Common myeloid progenitor, CD34-positive (primary cell): ENCODE measurements at regions not wholly inside any gene's neighbourhood (a gene's known extent, or its start where the extent isn't known, plus 50 kb on each side); places are given as distances from the start of the nearest gene placed in this dataset.

Experiments
- CTCF ChIA-PET: fragments of 350-600 bp; sonication (Branson Sonifier 250); formaldehyde crosslinking; loops from one replicate; lab custom pipeline; 2021; ENCODE audit warnings: antibody characterized with exemption; lab: Charles Lee
- POLR2A ChIA-PET: fragments of 350-600 bp; sonication (Branson Sonifier 250); formaldehyde crosslinking; loops from one replicate; lab custom pipeline; 2021; ENCODE audit warnings: antibody characterized with exemption; lab: Charles Lee
- DNase-seq, 3 donors: peaks; one replicate each; pipeline versions ENCODE4 v3.0.0 to v3.0.0-alpha.2; 2013
- H3K27ac ChIP-seq, 2 experiments: 1 replicate in 1 of 2; 2 replicates in 1 of 2; pipeline ENCODE4 v1.7.0; 2013; ENCODE audit warnings: inconsistent platforms in 2 of 2, low read length in 2 of 2, mild to moderate bottlenecking in 2 of 2, low read depth in 1 of 2, moderate library complexity in 1 of 2; ENCODE audit not compliant: severe bottlenecking in 2 of 2, insufficient read depth in 1 of 2, poor library complexity in 1 of 2
- H3K27me3 ChIP-seq, 5 experiments: replicated peaks in 2 of 5; 1 replicate in 3 of 5; 2 replicates in 2 of 5; pipeline versions ENCODE4 v1.6.1 to v1.7.0; 2013; ENCODE audit warnings: low read length in 4 of 5, mild to moderate bottlenecking in 2 of 5, moderate library complexity in 2 of 5, inconsistent platforms in 1 of 5; ENCODE audit not compliant: insufficient read depth in 5 of 5, control insufficient read depth in 4 of 5
- H3K36me3 ChIP-seq, 4 experiments: 1 replicate in 2 of 4; 2 replicates in 2 of 4; pipeline versions ENCODE4 v1.6.1 to v1.7.0; 2013; ENCODE audit warnings: low read length in 3 of 4, control low read depth in 1 of 4, mild to moderate bottlenecking in 1 of 4; ENCODE audit not compliant: control insufficient read depth in 4 of 4, insufficient read depth in 4 of 4
- H3K4me1 ChIP-seq, 4 experiments: 1 replicate in 3 of 4; 2 replicates in 1 of 4; pipeline versions ENCODE4 v1.6.1 to v1.7.1; 2013; ENCODE audit warnings: low read length in 3 of 4, mild to moderate bottlenecking in 3 of 4, control low read depth in 1 of 4, inconsistent platforms in 1 of 4, moderate library complexity in 1 of 4; ENCODE audit not compliant: control insufficient read depth in 4 of 4, insufficient read depth in 4 of 4; ENCODE audit errors: control extremely low read depth in 1 of 4
- H3K4me3 ChIP-seq, 7 experiments: 1 replicate in 4 of 7; 2 replicates in 3 of 7; pipeline versions ENCODE4 v1.5.1 to v1.7.0; 2013; ENCODE audit warnings: mild to moderate bottlenecking in 7 of 7, low read length in 6 of 7, moderate library complexity in 6 of 7, inconsistent platforms in 2 of 7, low read depth in 2 of 7, control low read depth in 1 of 7; ENCODE audit not compliant: insufficient read depth in 4 of 7, control insufficient read depth in 1 of 7; ENCODE audit errors: extremely low read depth in 1 of 7
- H3K9me3 ChIP-seq, 5 experiments: 1 replicate in 4 of 5; 2 replicates in 1 of 5; pipeline versions ENCODE4 v1.6.1 to v1.7.1; 2013; ENCODE audit warnings: low read length in 4 of 5, mild to moderate bottlenecking in 2 of 5, inconsistent platforms in 1 of 5, low read depth in 1 of 5, moderate library complexity in 1 of 5; ENCODE audit not compliant: control insufficient read depth in 4 of 5, insufficient read depth in 2 of 5; ENCODE audit errors: control extremely low read depth in 1 of 5
- WGBS: methylation state at CpG from one replicate; pipeline ENCODE4 v1.1.5; 2013; ENCODE audit not compliant: insufficient coverage; 5-methylcytosine and 5-hydroxymethylcytosine counted together

- Histone ChIP-seq H3K9me3 (peaks cover 0 to 10% (median 1%) of the 10 kb centered on the region in 5 experiments), H3K27ac (no peak overlapping the region), H3K27me3 (no peaks in the 10 kb centered on the region), H3K4me1 (peaks cover 0 to 35% (median 16%) of the 10 kb centered on the region in 4 experiments), H3K4me3 (no peak overlapping the region), H3K36me3 (no peaks in the 10 kb centered on the region)
- no peak for DNase-seq
- ChIA-PET POLR2A (no interaction called here), CTCF (interaction anchor here (1.2 to 3.9 kb wide), 4 partner anchors 8 to 110 kb away, joined by 3 to 17 read pairs (median 8); no protein-coding TSS in a partner anchor)
These were observed 112.2 kb downstream of the ZFP36L2 start for GRCh38 chr2:43114210-43114609.

- Histone ChIP-seq H3K9me3 (no peaks in the 10 kb centered on the region), H3K36me3 (no peaks in the 10 kb centered on the region), H3K27me3 (no peaks in the 10 kb centered on the region), H3K27ac (no peak overlapping the region), H3K4me3 (no peak overlapping the region), H3K4me1 (peaks cover 6 to 57% (median 31%) of the 10 kb centered on the region in 4 experiments)
- CTCF ChIA-PET = interaction anchor here (2.3 to 3.9 kb wide), 3 partner anchors 10 to 17 kb away, joined by 9 to 17 read pairs (median 12); no protein-coding TSS in a partner anchor
- DNase-seq = no peak
- WGBS = 78% methylated on average over 7 of the region's 7 CpGs
- POLR2A ChIA-PET = no interaction called here
These were observed 114.4 kb downstream of the ZFP36L2 start for GRCh38 chr2:43111788-43112554.

GRCh38 chr2:43110442-43110871 is 115.9 kb downstream of the ZFP36L2 start:
- Histone ChIP-seq H3K27ac (no peak overlapping the region), H3K27me3 (no peaks in the 10 kb centered on the region), H3K4me1 (peaks cover 15 to 72% (median 47%) of the 10 kb centered on the region in 4 experiments), H3K4me3 (no peak overlapping the region), H3K36me3 (no peaks in the 10 kb centered on the region), H3K9me3 (no peaks in the 10 kb centered on the region)
- 96% methylated on average over 9 of the region's 10 CpGs for WGBS
- CTCF ChIA-PET = interaction anchor here (0.9 to 1.8 kb wide), 3 partner anchors 9 to 136 kb away, joined by 3 to 7 read pairs (median 3); no protein-coding TSS in a partner anchor
- DNase-seq = no peak
- POLR2A ChIA-PET = no interaction called here

GRCh38 chr2:43109261-43109743 is 117.1 kb downstream of the ZFP36L2 start:
- CTCF ChIA-PET = interaction anchor here (0.9 to 1.5 kb wide), 4 partner anchors 16 to 114 kb away, joined by 3 to 4 read pairs (median 4); no protein-coding TSS in a partner anchor
- H3K4me3 ChIP-seq = no peak overlapping the region
- H3K36me3 ChIP-seq = no peaks in the 10 kb centered on the region
- DNase-seq = no peak
- H3K27me3 ChIP-seq = no peaks in the 10 kb centered on the region
- WGBS = 50% methylated on average over 1 of the region's 2 CpGs
- POLR2A ChIA-PET = no interaction called here
- no peak overlapping the region for H3K27ac ChIP-seq
- H3K4me1 ChIP-seq = peaks cover 17 to 75% (median 50%) of the 10 kb centered on the region in 4 experiments
- H3K9me3 ChIP-seq = no peaks in the 10 kb centered on the region

- ChIA-PET POLR2A (interaction anchor here (1.0 kb wide), 1 partner anchor 119 kb away, joined by 5 read pairs; no protein-coding TSS in a partner anchor), CTCF (interaction anchor here (1.0 to 1.5 kb wide), 3 partner anchors 21 to 82 kb away, joined by 3 to 4 read pairs (median 4); no protein-coding TSS in a partner anchor)
These were observed 118.7 kb downstream of the ZFP36L2 start for GRCh38 chr2:43107679-43108078.

GRCh38 chr2:43106559-43107527 is 119.6 kb downstream of the ZFP36L2 start:
- POLR2A ChIA-PET = interaction anchor here (1.0 to 1.3 kb wide), 4 partner anchors 25 to 120 kb away, joined by 3 to 5 read pairs (median 3); no protein-coding TSS in a partner anchor
- no peak overlapping the region for H3K4me3 ChIP-seq
- no peaks in the 10 kb centered on the region for H3K27me3 ChIP-seq
- H3K27ac ChIP-seq = peak overlapping the region in 1 of 2 experiments; percentile 56
- WGBS = 86% methylated on average over 7 of the region's 10 CpGs
- peak in 2 of 3 donors; percentile 60 to 66 for DNase-seq
- CTCF ChIA-PET = interaction anchor here (0.7 to 2.3 kb wide), 9 partner anchors 14 to 249 kb away, joined by 3 to 6 read pairs (median 4); no protein-coding TSS in a partner anchor
- no peaks in the 10 kb centered on the region for H3K36me3 ChIP-seq
- H3K4me1 ChIP-seq = peaks cover 17 to 65% (median 43%) of the 10 kb centered on the region in 4 experiments
- H3K9me3 ChIP-seq = no peaks in the 10 kb centered on the region

More at GRCh38 chr2:43107679-43108078, 118.7 kb downstream of the ZFP36L2 start:
- no peak overlapping the region for H3K4me3 ChIP-seq
- H3K4me1 ChIP-seq = peaks cover 17 to 69% (median 45%) of the 10 kb centered on the region in 4 experiments
- WGBS = 90% methylated on average over 4 of the region's 4 CpGs
- DNase-seq = peak in 2 of 3 donors; percentile 51 to 56
- H3K36me3 ChIP-seq = no peaks in the 10 kb centered on the region
- H3K27ac ChIP-seq = peak overlapping the region in 1 of 2 experiments; percentile 56
- no peaks in the 10 kb centered on the region for H3K27me3 ChIP-seq
- no peaks in the 10 kb centered on the region for H3K9me3 ChIP-seq
